ENCODE measurements at regions not wholly inside any gene's neighbourhood (a gene's known extent, or its start where the extent isn't known, plus 50 kb on each side); places are given as distances from the start of the nearest gene placed in this dataset.

GRCh38 chr12:39125566-39125965, 220.2 kb upstream of the CPNE8 start:
- TF ChIP-seq CTCF (IDR thresholded peaks at IDR 0.05; ENCODE audit: low read depth, low read length), result no peak
- no peak for TF ChIP-seq EZH2phosphoT487 (IDR thresholded peaks at IDR 0.05; ENCODE audit: low read depth)

Data from OCI-LY3 (cell line).